ENCODE measurements at regions not wholly inside any gene's neighbourhood (a gene's known extent, or its start where the extent isn't known, plus 50 kb on each side); places are given as distances from the start of the nearest gene placed in this dataset.

GRCh38 chr14:44170101-44170500 is 337.0 kb downstream of the FSCB start:
- Histone ChIP-seq H3K4me1 (ENCODE audit: control insufficient read depth in 2 of 3, insufficient read depth in 2 of 3, low read depth in 1 of 3, low read length in 3 of 3) (no peaks in the 10 kb centered on the region), H3K36me3 (ENCODE audit: control insufficient read depth in 2 of 3, insufficient read depth in 3 of 3, low read length in 3 of 3) (no peaks in the 10 kb centered on the region), H3K4me3 (ENCODE audit: low read length in 3 of 3) (no peak overlapping the region), H3K27me3 (ENCODE audit: control insufficient read depth, insufficient read depth, low read length) (no peaks in the 10 kb centered on the region), H3K9ac (ENCODE audit: low read length in 3 of 3) (no peak overlapping the region), H3K27ac (ENCODE audit: low read depth in 2 of 2, low read length in 2 of 2) (no peak overlapping the region), H3K9me3 (ENCODE audit: control insufficient read depth in 2 of 3, insufficient read depth in 1 of 3, low read length in 3 of 3) (peaks cover 0 to 3% (median 0%) of the 10 kb centered on the region in 3 donors)
- DNase-seq, result no peak
- intact Hi-C loops (cut with DNase I), result no loop called here
- TF ChIP-seq CTCF (IDR thresholded peaks at IDR 0.05; ENCODE audit: borderline replicate concordance, extremely low read depth, insufficient read depth), result no peak
- no peak for FAIRE-seq

- FAIRE-seq, result no peak
- H3K9me3 ChIP-seq (ENCODE audit: control insufficient read depth in 2 of 3, insufficient read depth in 1 of 3, low read length in 3 of 3), result no peaks in the 10 kb centered on the region
- DNase-seq, result no peak
- intact Hi-C loops (cut with DNase I), result no loop called here
- no peak for TF ChIP-seq CTCF (IDR thresholded peaks at IDR 0.05; ENCODE audit: borderline replicate concordance, extremely low read depth, insufficient read depth)
- no peaks in the 10 kb centered on the region for H3K36me3 ChIP-seq (ENCODE audit: control insufficient read depth in 2 of 3, insufficient read depth in 3 of 3, low read length in 3 of 3)
- no peak overlapping the region for H3K4me3 ChIP-seq (ENCODE audit: low read length in 3 of 3)
- no peak overlapping the region for H3K27ac ChIP-seq (ENCODE audit: low read depth in 2 of 2, low read length in 2 of 2)
- H3K9ac ChIP-seq (ENCODE audit: low read length in 3 of 3), result no peak overlapping the region
- no peaks in the 10 kb centered on the region for H3K4me1 ChIP-seq (ENCODE audit: control insufficient read depth in 2 of 3, insufficient read depth in 2 of 3, low read depth in 1 of 3, low read length in 3 of 3)
- H3K27me3 ChIP-seq (ENCODE audit: control insufficient read depth, insufficient read depth, low read length), result no peaks in the 10 kb centered on the region
These were observed 338.5 kb downstream of the FSCB start for GRCh38 chr14:44168566-44168965.

DNA sequence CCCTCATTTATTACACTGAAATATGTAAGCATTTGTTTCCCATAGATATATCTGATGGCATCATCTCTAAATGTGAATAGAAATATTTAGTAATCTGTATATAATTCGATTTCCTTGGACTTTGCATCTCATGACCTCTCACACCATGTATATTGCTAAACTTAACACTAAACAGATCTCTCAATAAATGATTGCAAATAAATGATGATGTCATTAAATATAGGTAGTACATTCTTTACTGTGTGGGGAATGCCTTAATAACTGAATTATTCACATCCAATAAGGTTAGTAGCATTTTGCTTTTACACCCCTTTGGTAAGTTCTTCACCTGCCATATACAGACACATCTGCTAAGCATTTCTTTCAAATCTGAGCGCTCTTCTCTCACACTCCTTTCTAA is 340.5 kb downstream of the FSCB start:
- no peak for DNase-seq
- no peak overlapping the region for H3K4me3 ChIP-seq (ENCODE audit: low read length in 3 of 3)
- no peak overlapping the region for H3K27ac ChIP-seq (ENCODE audit: low read depth in 2 of 2, low read length in 2 of 2)
- TF ChIP-seq CTCF (IDR thresholded peaks at IDR 0.05; ENCODE audit: borderline replicate concordance, extremely low read depth, insufficient read depth), result no peak
- no peaks in the 10 kb centered on the region for H3K4me1 ChIP-seq (ENCODE audit: control insufficient read depth in 2 of 3, insufficient read depth in 2 of 3, low read depth in 1 of 3, low read length in 3 of 3)
- no peak for FAIRE-seq
- H3K9ac ChIP-seq (ENCODE audit: low read length in 3 of 3), result no peak overlapping the region
- intact Hi-C loops (cut with DNase I), result no loop called here
- no peaks in the 10 kb centered on the region for H3K27me3 ChIP-seq (ENCODE audit: control insufficient read depth, insufficient read depth, low read length)
- peaks cover 0 to 3% (median 0%) of the 10 kb centered on the region in 3 donors for H3K9me3 ChIP-seq (ENCODE audit: control insufficient read depth in 2 of 3, insufficient read depth in 1 of 3, low read length in 3 of 3)
- H3K36me3 ChIP-seq (ENCODE audit: control insufficient read depth in 2 of 3, insufficient read depth in 3 of 3, low read length in 3 of 3), result no peaks in the 10 kb centered on the region

GRCh38 chr14:44165936-44166335 is 341.1 kb downstream of the FSCB start:
- no peak for TF ChIP-seq CTCF (IDR thresholded peaks at IDR 0.05; ENCODE audit: borderline replicate concordance, extremely low read depth, insufficient read depth)
- intact Hi-C loops (cut with DNase I), result no loop called here

More at GRCh38 chr14:44165936-44166335, 341.1 kb downstream of the FSCB start:
- Histone ChIP-seq H3K27ac (ENCODE audit: low read depth in 2 of 2, low read length in 2 of 2) (no peak overlapping the region), H3K36me3 (ENCODE audit: control insufficient read depth in 2 of 3, insufficient read depth in 3 of 3, low read length in 3 of 3) (no peaks in the 10 kb centered on the region), H3K9me3 (ENCODE audit: control insufficient read depth in 2 of 3, insufficient read depth in 1 of 3, low read length in 3 of 3) (peaks cover 0 to 3% (median 0%) of the 10 kb centered on the region in 3 donors), H3K4me1 (ENCODE audit: control insufficient read depth in 2 of 3, insufficient read depth in 2 of 3, low read depth in 1 of 3, low read length in 3 of 3) (no peaks in the 10 kb centered on the region), H3K4me3 (ENCODE audit: low read length in 3 of 3) (no peak overlapping the region), H3K9ac (ENCODE audit: low read length in 3 of 3) (no peak overlapping the region), H3K27me3 (ENCODE audit: control insufficient read depth, insufficient read depth, low read length) (no peaks in the 10 kb centered on the region)
- FAIRE-seq (no peak), DNase-seq (no peak)

All from kidney (tissue), 13 donors.